ENCODE measurements at regions not wholly inside any gene's neighbourhood (a gene's known extent, or its start where the extent isn't known, plus 50 kb on each side); places are given as distances from the start of the nearest gene placed in this dataset.

DNA sequence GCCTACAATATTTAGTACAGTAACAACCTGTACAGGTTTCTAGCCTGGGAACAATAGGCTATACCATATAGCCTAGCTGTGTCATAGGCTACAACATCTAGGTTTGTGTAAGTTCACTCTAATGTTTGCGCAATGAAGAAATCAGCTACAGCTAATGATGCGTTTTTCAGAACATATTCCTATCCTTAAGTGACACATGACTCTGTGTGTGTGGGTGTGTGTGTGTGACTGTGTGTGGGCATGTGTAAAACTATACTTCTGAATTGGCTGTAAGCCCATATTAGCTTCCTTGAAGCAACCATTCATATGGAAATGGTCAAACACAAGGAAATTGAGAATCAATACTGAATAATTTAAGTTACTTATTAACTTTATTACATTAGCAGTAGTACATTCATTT lies 120.8 kb upstream of the SULT1C3 start:
- H3K36me3 ChIP-seq (ENCODE audit: control insufficient read depth, insufficient read depth, low read length): no peaks in the 10 kb centered on the region
- no peak for DNase-seq (ENCODE audit: low read depth in 2 of 2)
- H3K27me3 ChIP-seq (ENCODE audit: control insufficient read depth, insufficient read depth, low read length): no peaks in the 10 kb centered on the region
- H3K9me3 ChIP-seq (ENCODE audit: control insufficient read depth, insufficient read depth, low read depth, low read length): no peaks in the 10 kb centered on the region
- no peak overlapping the region for H3K27ac ChIP-seq (ENCODE audit: insufficient read depth, low read length)
- no peak overlapping the region for H3K4me2 ChIP-seq (ENCODE audit: extremely low read depth, insufficient read depth, low read length)
- H3K79me2 ChIP-seq (ENCODE audit: control insufficient read depth, insufficient read depth, low read length): no peaks in the 10 kb centered on the region
- TF ChIP-seq EZH2 (IDR thresholded peaks at IDR 0.05; ENCODE audit: low read length, missing control alignments): no peak
- TF ChIP-seq, protein P1, sequence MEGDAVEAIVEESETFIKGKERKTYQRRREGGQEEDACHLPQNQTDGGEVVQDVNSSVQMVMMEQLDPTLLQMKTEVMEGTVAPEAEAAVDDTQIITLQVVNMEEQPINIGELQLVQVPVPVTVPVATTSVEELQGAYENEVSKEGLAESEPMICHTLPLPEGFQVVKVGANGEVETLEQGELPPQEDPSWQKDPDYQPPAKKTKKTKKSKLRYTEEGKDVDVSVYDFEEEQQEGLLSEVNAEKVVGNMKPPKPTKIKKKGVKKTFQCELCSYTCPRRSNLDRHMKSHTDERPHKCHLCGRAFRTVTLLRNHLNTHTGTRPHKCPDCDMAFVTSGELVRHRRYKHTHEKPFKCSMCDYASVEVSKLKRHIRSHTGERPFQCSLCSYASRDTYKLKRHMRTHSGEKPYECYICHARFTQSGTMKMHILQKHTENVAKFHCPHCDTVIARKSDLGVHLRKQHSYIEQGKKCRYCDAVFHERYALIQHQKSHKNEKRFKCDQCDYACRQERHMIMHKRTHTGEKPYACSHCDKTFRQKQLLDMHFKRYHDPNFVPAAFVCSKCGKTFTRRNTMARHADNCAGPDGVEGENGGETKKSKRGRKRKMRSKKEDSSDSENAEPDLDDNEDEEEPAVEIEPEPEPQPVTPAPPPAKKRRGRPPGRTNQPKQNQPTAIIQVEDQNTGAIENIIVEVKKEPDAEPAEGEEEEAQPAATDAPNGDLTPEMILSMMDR (conservative IDR thresholded peaks at IDR 0.05 in 1 of 2, IDR thresholded peaks at IDR 0.05 in 1 of 2; ENCODE audit: low read depth in 1 of 2, low read length in 2 of 2): no peak
- H4K20me1 ChIP-seq (ENCODE audit: control insufficient read depth, extremely low read depth, insufficient read depth, low read length): no peaks in the 10 kb centered on the region
- no peak overlapping the region for H2AFZ ChIP-seq (ENCODE audit: low read length)
- H3K4me1 ChIP-seq (ENCODE audit: control insufficient read depth, extremely low read depth, insufficient read depth, low read length): no peaks in the 10 kb centered on the region
- no peak overlapping the region for H3K4me3 ChIP-seq (replicated peaks in 1 of 4; ENCODE audit: control extremely low read depth in 1 of 4, insufficient read depth in 1 of 4, low read depth in 3 of 4, low read length in 4 of 4)
- no peak overlapping the region for H3K9ac ChIP-seq (ENCODE audit: insufficient read depth, low read length)

DNA sequence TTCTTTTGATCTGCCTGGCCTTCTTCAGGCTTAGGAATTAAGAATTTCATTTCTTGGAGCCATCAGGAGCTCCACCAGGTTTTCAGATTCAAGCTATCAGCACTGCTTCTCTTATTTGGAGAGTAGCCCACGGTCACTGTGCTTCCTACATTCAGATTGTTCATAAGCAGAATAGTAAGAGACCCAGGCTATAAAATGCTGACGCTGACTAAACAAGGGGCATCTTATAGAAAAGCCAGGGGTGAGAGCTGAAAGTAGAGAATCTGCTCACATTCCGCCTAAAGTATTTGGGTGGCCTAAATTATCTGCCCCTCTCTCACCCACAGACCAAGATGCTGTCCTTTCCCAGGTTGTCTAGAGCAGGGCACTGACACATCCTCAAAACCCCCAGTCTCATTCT lies 120.3 kb upstream of the SULT1C3 start:
- Histone ChIP-seq H3K27me3 (ENCODE audit: control insufficient read depth, insufficient read depth, low read length) (no peaks in the 10 kb centered on the region), H3K4me3 (replicated peaks in 1 of 4; ENCODE audit: control extremely low read depth in 1 of 4, insufficient read depth in 1 of 4, low read depth in 3 of 4, low read length in 4 of 4) (no peak overlapping the region), H2AFZ (ENCODE audit: low read length) (no peak overlapping the region), H3K27ac (ENCODE audit: insufficient read depth, low read length) (no peak overlapping the region), H3K9me3 (ENCODE audit: control insufficient read depth, insufficient read depth, low read depth, low read length) (no peaks in the 10 kb centered on the region), H3K4me2 (ENCODE audit: extremely low read depth, insufficient read depth, low read length) (no peak overlapping the region), H3K4me1 (ENCODE audit: control insufficient read depth, extremely low read depth, insufficient read depth, low read length) (no peaks in the 10 kb centered on the region), H3K36me3 (ENCODE audit: control insufficient read depth, insufficient read depth, low read length) (no peaks in the 10 kb centered on the region), H3K9ac (ENCODE audit: insufficient read depth, low read length) (no peak overlapping the region), H4K20me1 (ENCODE audit: control insufficient read depth, extremely low read depth, insufficient read depth, low read length) (no peaks in the 10 kb centered on the region), H3K79me2 (ENCODE audit: control insufficient read depth, insufficient read depth, low read length) (no peaks in the 10 kb centered on the region)
- no peak for DNase-seq (ENCODE audit: low read depth in 2 of 2)
- TF ChIP-seq EZH2 (IDR thresholded peaks at IDR 0.05; ENCODE audit: low read length, missing control alignments): no peak
- TF ChIP-seq, protein P1 (conservative IDR thresholded peaks at IDR 0.05 in 1 of 2, IDR thresholded peaks at IDR 0.05 in 1 of 2; ENCODE audit: low read depth in 1 of 2, low read length in 2 of 2): no peak

DNA sequence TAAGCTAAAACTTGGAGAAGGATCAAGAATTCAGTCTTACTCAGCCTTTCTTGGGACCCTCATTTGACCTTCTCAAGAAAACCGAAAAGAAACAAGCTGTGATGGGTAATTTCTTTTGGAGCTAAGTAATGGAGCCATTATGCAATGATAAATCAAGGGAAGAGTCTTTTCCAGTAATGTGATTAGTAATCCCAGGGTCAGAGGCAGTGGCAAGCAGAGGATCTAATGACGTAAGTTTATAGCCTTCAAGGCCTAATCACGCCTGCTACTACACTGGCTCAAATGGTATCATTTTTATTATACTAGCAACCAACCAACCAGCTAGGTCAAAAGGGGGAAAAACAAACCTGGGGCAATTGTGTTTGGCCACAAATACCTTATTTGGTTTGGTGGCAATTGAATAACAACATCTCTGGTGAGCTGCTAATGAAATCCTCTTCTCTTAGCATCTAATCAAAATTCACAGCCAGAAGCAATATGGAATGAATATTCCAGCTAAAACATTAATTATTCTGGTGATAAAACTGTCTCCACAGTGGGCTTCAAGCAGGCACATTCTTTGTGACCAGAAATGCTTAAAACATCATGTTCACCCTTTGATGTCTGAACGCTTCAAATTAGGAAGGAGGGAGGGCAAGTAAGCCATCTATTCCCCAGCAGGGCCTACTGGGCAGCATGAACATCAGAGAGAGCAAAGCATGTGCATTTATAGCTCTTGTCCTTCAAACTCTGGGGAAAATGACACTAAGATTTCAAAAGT lies 114.9 kb upstream of the SULT1C3 start:
- no peak overlapping the region for H3K4me2 ChIP-seq (ENCODE audit: extremely low read depth, insufficient read depth, low read length)
- no peaks in the 10 kb centered on the region for H3K9me3 ChIP-seq (ENCODE audit: control insufficient read depth, insufficient read depth, low read depth, low read length)
- no peak overlapping the region for H3K27ac ChIP-seq (ENCODE audit: insufficient read depth, low read length)
- H3K79me2 ChIP-seq (ENCODE audit: control insufficient read depth, insufficient read depth, low read length): no peaks in the 10 kb centered on the region
- H2AFZ ChIP-seq (ENCODE audit: low read length): no peak overlapping the region
- TF ChIP-seq, protein P1 (conservative IDR thresholded peaks at IDR 0.05 in 1 of 2, IDR thresholded peaks at IDR 0.05 in 1 of 2; ENCODE audit: low read depth in 1 of 2, low read length in 2 of 2): no peak
- TF ChIP-seq EZH2 (IDR thresholded peaks at IDR 0.05; ENCODE audit: low read length, missing control alignments): no peak
- no peak overlapping the region for H3K4me3 ChIP-seq (replicated peaks in 1 of 4; ENCODE audit: control extremely low read depth in 1 of 4, insufficient read depth in 1 of 4, low read depth in 3 of 4, low read length in 4 of 4)
- H3K36me3 ChIP-seq (ENCODE audit: control insufficient read depth, insufficient read depth, low read length): no peaks in the 10 kb centered on the region
- H3K27me3 ChIP-seq (ENCODE audit: control insufficient read depth, insufficient read depth, low read length): no peaks in the 10 kb centered on the region
- H3K4me1 ChIP-seq (ENCODE audit: control insufficient read depth, extremely low read depth, insufficient read depth, low read length): no peaks in the 10 kb centered on the region
- no peak overlapping the region for H3K9ac ChIP-seq (ENCODE audit: insufficient read depth, low read length)
- no peak for DNase-seq (ENCODE audit: low read depth in 2 of 2)
- no peaks in the 10 kb centered on the region for H4K20me1 ChIP-seq (ENCODE audit: control insufficient read depth, extremely low read depth, insufficient read depth, low read length)
